C4-2B (cell line): ENCODE measurements at regions not wholly inside any gene's neighbourhood (a gene's known extent, or its start where the extent isn't known, plus 50 kb on each side); places are given as distances from the start of the nearest gene placed in this dataset.

Experiments used
- ZFX ChIP-seq: fragments of 450-650 bp; IDR thresholded peaks from 2 replicates; pipeline ENCODE4 v1.6.1; 2017
- TF ChIP-seq, protein P1 (sequence below): fragments of 450-650 bp; conservative IDR thresholded peaks from 2 replicates; pipeline ENCODE4 v1.5.1; 2017; ENCODE audit warnings: mild to moderate bottlenecking

DNA sequence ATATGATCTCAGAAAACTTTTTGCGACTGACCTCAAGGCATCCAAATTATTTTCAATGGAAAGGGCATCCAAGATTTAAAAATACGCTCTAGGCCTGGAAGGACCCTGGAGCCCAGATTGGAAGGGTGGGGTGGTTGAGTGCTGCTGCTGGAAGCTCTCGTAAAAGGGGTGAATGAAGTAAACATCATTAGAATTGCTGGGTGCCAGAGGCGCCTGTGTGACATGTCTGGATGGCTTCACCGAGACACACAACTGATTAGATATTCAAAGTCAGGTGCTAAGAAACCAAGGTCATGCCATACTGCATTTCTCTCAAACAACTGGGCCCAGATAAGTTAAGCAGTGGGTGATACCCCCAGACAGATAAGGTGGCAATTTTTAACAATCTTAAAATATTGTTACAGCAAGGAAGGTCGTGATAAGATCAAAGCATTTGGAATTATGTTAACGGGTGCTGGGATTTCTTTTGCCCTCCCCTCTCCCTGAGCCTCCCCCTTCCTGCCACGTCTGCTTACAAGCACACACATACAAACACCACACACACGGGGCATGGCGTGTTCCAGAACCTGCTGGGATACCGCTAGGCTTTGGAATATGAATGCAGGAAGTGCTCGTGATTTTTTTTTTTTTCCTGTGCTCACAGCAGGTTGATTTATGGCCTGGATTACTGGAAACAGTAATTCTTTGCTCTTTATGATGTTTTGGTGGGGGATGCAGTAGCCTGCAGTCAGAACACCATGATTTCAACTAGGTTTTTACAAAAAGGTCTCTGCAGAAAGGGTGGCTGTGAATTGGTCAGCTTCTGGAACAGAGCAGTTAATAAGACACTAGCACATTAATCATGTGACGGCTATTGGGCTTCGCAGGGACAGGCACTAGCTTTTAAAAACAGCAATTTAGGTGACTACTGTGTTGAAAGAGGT is 551.2 kb downstream of the QKI start:
- TF ChIP-seq, protein P1, sequence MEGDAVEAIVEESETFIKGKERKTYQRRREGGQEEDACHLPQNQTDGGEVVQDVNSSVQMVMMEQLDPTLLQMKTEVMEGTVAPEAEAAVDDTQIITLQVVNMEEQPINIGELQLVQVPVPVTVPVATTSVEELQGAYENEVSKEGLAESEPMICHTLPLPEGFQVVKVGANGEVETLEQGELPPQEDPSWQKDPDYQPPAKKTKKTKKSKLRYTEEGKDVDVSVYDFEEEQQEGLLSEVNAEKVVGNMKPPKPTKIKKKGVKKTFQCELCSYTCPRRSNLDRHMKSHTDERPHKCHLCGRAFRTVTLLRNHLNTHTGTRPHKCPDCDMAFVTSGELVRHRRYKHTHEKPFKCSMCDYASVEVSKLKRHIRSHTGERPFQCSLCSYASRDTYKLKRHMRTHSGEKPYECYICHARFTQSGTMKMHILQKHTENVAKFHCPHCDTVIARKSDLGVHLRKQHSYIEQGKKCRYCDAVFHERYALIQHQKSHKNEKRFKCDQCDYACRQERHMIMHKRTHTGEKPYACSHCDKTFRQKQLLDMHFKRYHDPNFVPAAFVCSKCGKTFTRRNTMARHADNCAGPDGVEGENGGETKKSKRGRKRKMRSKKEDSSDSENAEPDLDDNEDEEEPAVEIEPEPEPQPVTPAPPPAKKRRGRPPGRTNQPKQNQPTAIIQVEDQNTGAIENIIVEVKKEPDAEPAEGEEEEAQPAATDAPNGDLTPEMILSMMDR = no peak
- no peak for TF ChIP-seq ZFX
